ENCODE measurements at regions not wholly inside any gene's neighbourhood (a gene's known extent, or its start where the extent isn't known, plus 50 kb on each side); places are given as distances from the start of the nearest gene placed in this dataset.
A peak's percentile ranks its signal among the peaks of the same experiment; 100 is the strongest.
"Not testable (repeated sequence)": the region's sequence is repeated elsewhere in the genome, so short reads cannot be mapped to it uniquely, and the experiment has no call there.

DNA sequence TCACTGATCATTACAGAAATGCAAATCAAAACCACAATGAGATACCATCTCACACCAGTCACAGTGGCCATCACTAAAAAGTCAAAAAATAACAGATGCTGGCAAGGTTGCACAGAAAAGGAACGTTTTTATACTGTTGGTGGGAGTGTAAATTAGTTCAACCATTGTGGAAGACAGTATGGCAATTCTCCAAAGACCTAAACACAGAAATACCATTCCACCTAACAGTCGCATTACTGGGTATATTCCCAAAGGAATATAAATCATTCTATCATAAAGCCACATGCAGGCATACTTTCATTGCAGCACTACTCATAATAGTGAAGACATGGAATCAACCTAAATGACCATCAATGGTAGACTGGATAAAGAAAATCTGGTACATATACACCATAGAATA, 83.2 kb upstream of the ARID5B start:
- not testable (repeated sequence) for ATAC-seq

GRCh38 chr10:61819208-61819607, 82.3 kb upstream of the ARID5B start:
- no peak for ATAC-seq

GRCh38 chr10:61821153-61821552, 80.3 kb upstream of the ARID5B start:
- peak; percentile 52 for ATAC-seq

- ATAC-seq: no peak
Measured at GRCh38 chr10:61821693-61822092, 79.8 kb upstream of the ARID5B start.

DNA sequence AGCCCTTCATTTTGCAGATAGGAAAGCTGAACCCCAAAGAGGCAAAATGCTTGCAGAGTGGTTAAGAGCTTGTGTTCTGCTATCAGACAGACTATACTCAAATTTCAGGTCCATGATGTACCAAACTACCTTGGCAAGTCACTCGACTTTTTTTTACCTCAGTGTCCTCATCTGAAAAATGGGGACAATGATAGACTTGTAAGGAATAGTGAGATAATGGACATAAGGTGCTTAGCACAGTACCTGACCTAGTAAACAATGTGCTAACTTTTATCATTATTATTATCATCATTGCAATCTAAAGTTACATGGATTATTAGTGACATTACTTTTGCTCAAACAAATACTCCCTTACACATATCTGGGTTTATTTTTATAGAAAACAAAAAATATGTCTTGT, 79.4 kb upstream of the ARID5B start:
- no peak for ATAC-seq

DNA sequence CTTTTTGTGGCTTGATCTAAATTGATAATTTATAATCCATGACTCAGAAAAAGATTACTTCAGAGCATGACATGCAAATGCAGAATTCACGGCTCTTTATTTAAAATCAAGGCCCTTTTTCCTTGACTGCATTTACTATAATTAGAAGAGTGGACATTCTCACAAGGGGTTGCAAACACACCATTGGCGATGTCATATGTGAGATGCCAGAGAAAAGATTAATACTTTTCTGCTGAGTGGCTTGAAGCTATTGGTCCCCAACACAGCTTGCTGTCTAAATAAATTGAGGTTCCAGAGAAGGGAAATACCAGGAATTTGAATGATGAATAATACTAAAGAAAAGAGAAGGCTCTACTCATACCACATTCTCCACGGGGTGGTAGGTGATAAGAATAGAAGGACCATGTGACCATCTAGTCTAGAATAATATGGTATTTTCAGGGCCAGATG, 78.7 kb upstream of the ARID5B start:
- ATAC-seq: no peak

DNA sequence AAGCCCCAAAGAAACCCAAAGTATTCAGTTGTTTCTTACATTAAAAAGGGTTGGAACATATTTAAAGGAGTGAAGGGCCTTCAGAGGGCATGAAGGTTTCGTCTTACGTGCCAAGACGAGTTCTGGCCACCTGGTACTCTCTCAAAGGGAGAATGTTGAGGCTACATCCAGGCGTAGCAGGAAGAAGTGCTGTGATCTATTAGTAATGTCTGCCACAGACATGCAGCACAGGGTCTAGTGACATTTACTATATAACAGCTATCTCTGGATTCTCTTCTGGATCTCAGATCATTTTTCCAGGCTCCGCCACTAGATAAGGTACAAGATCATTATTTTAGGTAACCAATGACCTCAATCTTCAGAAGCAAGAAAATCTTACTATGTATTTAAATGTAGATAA, 76.5 kb upstream of the ARID5B start:
- no peak for ATAC-seq

GRCh38 chr10:61825628-61826027, 75.9 kb upstream of the ARID5B start:
- ATAC-seq: no peak

GRCh38 chr10:61828034-61828433, 73.5 kb upstream of the ARID5B start:
- no peak for ATAC-seq

DNA sequence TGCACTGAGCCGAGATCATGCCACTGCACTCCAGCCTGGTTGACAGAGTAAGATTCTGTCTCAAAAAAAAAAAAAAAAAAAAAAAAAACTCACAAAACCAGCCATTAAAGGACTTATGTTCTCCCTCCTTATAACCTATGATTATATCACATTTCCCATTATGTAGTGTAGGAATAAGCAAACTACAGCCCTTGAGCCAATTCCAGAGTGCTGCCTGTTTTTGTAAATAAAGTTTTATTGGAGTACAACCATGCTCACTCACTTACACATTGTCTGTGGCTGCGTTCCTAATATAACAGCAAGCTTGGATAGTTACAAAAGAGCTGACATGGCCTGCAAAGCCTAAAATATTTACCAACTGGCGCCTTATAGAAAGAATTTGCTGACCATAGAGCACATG, 72.7 kb upstream of the ARID5B start:
- ATAC-seq: no peak

DNA sequence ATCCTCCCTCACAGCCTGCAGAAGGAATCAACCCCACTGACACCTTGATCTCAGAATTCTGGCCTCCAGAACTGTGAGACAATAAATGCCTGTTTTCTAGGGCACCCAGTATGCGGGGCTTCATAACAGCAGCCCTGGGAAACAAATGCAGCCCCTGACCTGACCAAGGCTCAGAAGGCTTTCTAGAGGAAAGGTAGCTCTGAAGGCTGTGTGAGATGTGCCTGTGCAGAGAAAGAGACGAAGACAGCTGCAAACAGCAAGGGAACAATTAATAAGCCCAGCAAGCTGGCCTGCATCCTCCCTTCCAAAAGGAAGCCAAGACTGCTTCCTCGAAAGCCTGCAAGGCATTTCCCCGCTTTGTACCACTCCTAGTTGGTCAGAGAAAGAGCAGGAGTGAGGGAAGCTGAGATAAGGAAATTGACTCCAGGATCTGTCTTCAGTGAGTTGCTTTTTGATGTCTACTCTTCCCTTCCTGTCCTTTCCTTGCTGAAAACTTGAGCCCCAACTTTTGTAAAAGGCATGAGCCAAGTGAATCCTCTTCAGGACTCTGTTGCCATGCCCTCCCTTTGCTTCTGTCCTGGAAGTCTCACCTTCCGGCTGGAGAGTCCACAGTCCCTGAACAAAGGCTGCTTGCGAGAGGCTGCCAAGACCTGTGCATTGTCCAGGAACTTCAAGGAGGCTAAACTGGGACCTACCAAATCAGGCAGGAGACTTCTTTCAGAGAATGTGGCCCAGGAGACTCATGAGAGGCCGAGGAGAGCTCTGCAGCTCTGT, 71.2 kb upstream of the ARID5B start:
- ATAC-seq: no peak

- ATAC-seq: no peak
Measured at GRCh38 chr10:61830846-61831273, 70.6 kb upstream of the ARID5B start.

DNA sequence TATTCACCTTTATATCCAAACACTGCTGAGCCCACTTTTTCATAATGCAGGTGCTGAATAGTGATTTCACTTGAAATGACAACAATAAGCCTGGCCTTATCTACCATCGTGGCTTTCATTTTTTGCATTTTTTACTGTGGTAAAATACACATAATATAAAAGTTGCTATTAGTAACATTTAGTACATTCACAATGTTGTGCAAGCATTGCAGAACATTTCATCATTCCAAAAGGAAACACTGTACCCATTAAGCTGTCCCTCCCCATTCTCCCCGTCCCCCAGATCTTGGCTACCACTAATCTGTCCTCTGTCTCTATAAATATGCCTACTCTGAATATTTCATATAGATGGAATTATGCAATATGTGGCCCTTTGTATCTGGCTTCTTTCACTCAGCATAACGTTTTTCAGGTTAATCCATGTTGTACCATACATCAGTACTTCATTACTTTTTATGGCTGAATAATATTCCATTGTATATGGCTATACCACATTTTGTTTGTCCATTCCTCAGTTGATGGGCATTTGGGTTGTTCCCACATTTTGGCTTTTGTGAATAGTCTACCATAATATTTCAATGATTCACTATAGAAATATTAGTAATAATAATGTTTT, 68.5 kb upstream of the ARID5B start:
- no peak for ATAC-seq

GRCh38 chr10:61834519-61834918, 67.0 kb upstream of the ARID5B start:
- ATAC-seq: peak; percentile 82

GRCh38 chr10:61835069-61835945, 66.2 kb upstream of the ARID5B start:
- ATAC-seq: peak; percentile 88

GRCh38 chr10:61835946-61836887, 65.3 kb upstream of the ARID5B start:
- no peak for ATAC-seq

- ATAC-seq: no peak
Measured at GRCh38 chr10:61836888-61837754, 64.4 kb upstream of the ARID5B start.

DNA sequence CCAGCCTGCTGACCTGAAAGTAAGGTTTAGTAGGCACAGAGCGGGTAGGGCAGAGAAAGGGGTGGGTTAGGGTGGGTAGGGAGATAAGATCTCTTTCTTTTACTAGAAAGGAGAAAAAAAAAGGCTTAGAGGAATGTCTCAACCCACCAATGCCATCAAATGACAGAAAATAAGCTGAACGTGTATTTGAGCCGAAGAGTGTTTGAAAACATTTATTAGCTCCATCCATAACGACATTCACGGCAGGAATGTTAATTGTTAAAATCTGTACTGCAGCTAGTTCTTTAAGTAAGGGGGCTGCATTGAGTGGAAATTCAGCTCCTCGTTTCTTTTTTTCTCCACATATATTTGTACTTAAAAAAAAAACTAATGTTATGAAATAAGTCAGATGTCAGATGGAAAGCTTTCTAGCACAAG, 63.7 kb upstream of the ARID5B start:
- no peak for ATAC-seq

DNA sequence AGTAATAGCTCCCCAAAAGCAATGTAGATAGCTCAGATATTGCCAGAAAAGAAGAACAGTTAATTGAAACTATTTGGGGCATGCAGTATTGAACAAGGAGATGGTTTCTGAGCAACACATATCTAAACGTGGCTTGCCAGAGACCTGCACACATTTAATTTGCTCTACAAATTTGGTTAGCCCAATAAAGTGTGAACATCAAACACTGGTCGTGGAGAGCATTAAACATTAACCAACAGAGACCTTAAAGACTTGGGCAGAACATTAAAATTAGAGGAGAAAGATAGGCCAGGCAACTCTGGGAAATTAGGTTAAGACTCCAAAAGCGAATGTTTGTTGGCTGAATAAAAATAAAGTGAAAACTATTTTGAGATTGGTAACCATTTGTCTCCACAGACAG, 61.6 kb upstream of the ARID5B start:
- no peak for ATAC-seq

DNA sequence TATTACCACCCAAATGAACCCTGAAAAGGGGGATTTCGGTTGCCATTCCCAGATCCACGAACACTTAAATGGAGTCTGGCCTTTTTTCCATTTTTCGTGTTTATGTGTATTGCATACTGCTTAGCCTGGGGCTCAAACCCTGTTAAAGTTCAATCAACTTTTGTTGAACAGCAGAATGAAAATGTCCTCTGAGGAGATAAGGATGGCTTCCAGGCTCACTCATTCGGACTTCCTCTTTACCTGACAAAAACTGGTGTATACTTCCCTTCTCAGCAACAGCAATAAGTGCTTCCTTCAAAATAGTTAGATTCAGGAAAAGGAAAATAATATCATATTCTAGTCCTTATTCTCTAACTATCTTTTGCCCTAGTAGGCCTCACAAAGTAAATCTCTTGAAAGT, 61.1 kb upstream of the ARID5B start:
- no peak for ATAC-seq

GRCh38 chr10:61841338-61841875, 60.1 kb upstream of the ARID5B start:
- peak; percentile 77 for ATAC-seq
